ENCODE measurements at regions not wholly inside any gene's neighbourhood (a gene's known extent, or its start where the extent isn't known, plus 50 kb on each side); places are given as distances from the start of the nearest gene placed in this dataset.

GRCh38 chr10:10431422-10432066 lies 586.1 kb upstream of the CELF2 start:
- no peaks in the 10 kb centered on the region for H3K27me3 ChIP-seq
- no peak overlapping the region for H3K4me2 ChIP-seq
- WGBS (ENCODE audit: low lambda C conversion rate, missing lambda C conversion rate): 74% methylated on average over 5 of the region's 5 CpGs
- H3K4me3 ChIP-seq: no peak overlapping the region
- no peaks in the 10 kb centered on the region for H3K79me2 ChIP-seq
- H3K9me3 ChIP-seq (ENCODE audit: low read depth): no peaks in the 10 kb centered on the region
- H3K4me1 ChIP-seq (ENCODE audit: insufficient read depth): no peaks in the 10 kb centered on the region
- H3K9me2 ChIP-seq (replicated peaks; ENCODE audit: insufficient read depth): no peaks in the 10 kb centered on the region
- H2AFZ ChIP-seq: no peak overlapping the region
- H3K36me3 ChIP-seq (replicated peaks; ENCODE audit: insufficient read depth, low read depth): no peaks in the 10 kb centered on the region
- TF ChIP-seq CTCF (IDR thresholded peaks at IDR 0.05; ENCODE audit: poor library complexity) (no peak), EZH2 (IDR thresholded peaks at IDR 0.05; ENCODE audit: borderline replicate concordance) (no peak), EZH2phosphoT487 (IDR thresholded peaks at IDR 0.05; ENCODE audit: low read depth, severe bottlenecking, unreplicated experiment) (no peak)
- no peak overlapping the region for H3K27ac ChIP-seq
- DNase-seq (ENCODE audit: low spot score): no peak
- no peaks in the 10 kb centered on the region for H4K20me1 ChIP-seq (ENCODE audit: insufficient read depth, poor library complexity, severe bottlenecking)

- Histone ChIP-seq H3K4me2 (no peak overlapping the region), H3K9me3 (ENCODE audit: low read depth) (no peaks in the 10 kb centered on the region), H3K79me2 (no peaks in the 10 kb centered on the region), H3K4me3 (no peak overlapping the region), H3K27ac (no peak overlapping the region), H4K20me1 (ENCODE audit: insufficient read depth, poor library complexity, severe bottlenecking) (no peaks in the 10 kb centered on the region), H3K36me3 (replicated peaks; ENCODE audit: insufficient read depth, low read depth) (no peaks in the 10 kb centered on the region), H3K9me2 (replicated peaks; ENCODE audit: insufficient read depth) (no peaks in the 10 kb centered on the region), H3K27me3 (no peaks in the 10 kb centered on the region), H2AFZ (no peak overlapping the region), H3K4me1 (ENCODE audit: insufficient read depth) (no peaks in the 10 kb centered on the region)
- no peak for DNase-seq (ENCODE audit: low spot score)
- 64% methylated on average over 9 of the region's 9 CpGs for WGBS (ENCODE audit: low lambda C conversion rate, missing lambda C conversion rate)
- TF ChIP-seq EZH2 (IDR thresholded peaks at IDR 0.05; ENCODE audit: borderline replicate concordance): no peak
- no peak for TF ChIP-seq CTCF (IDR thresholded peaks at IDR 0.05; ENCODE audit: poor library complexity)
- no peak for TF ChIP-seq EZH2phosphoT487 (IDR thresholded peaks at IDR 0.05; ENCODE audit: low read depth, severe bottlenecking, unreplicated experiment)
These were observed 585.2 kb upstream of the CELF2 start for GRCh38 chr10:10432296-10433035.

DNA sequence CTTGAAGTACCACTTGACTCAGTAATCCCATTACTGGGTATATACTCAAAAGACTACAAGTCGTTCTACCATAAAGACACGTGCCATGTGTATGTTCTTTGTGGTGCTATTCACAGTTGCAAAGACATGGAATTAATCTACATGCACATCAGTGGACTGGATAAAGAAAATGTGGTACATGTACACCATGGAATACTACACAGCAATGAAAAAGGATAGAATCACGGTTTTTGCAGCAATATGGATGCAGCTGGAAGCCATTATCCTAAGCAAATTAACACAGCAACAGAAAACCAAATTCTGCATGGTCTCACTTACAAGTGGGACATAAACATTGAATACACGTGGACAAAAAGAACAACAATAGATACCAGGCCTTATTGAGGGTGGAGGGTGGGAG lies 583.4 kb upstream of the CELF2 start:
- H4K20me1 ChIP-seq (ENCODE audit: insufficient read depth, poor library complexity, severe bottlenecking): no peaks in the 10 kb centered on the region
- no peak for TF ChIP-seq CTCF (IDR thresholded peaks at IDR 0.05; ENCODE audit: poor library complexity)
- no peak for TF ChIP-seq EZH2 (IDR thresholded peaks at IDR 0.05; ENCODE audit: borderline replicate concordance)
- TF ChIP-seq EZH2phosphoT487 (IDR thresholded peaks at IDR 0.05; ENCODE audit: low read depth, severe bottlenecking, unreplicated experiment): no peak
- H3K79me2 ChIP-seq: no peaks in the 10 kb centered on the region
- no peak overlapping the region for H3K27ac ChIP-seq
- no peaks in the 10 kb centered on the region for H3K27me3 ChIP-seq
- H2AFZ ChIP-seq: no peak overlapping the region
- no peaks in the 10 kb centered on the region for H3K36me3 ChIP-seq (replicated peaks; ENCODE audit: insufficient read depth, low read depth)
- no peak overlapping the region for H3K4me3 ChIP-seq
- DNase-seq (ENCODE audit: low spot score): no peak
- H3K4me2 ChIP-seq: no peak overlapping the region
- H3K9me3 ChIP-seq (ENCODE audit: low read depth): no peaks in the 10 kb centered on the region
- H3K9me2 ChIP-seq (replicated peaks; ENCODE audit: insufficient read depth): no peaks in the 10 kb centered on the region
- WGBS (ENCODE audit: low lambda C conversion rate, missing lambda C conversion rate): 96% methylated on average over 4 of the region's 4 CpGs
- no peaks in the 10 kb centered on the region for H3K4me1 ChIP-seq (ENCODE audit: insufficient read depth)
